ENCODE measurements at regions not wholly inside any gene's neighbourhood (a gene's known extent, or its start where the extent isn't known, plus 50 kb on each side); places are given as distances from the start of the nearest gene placed in this dataset.

- Histone ChIP-seq H3K27ac (no peak overlapping the region), H3K4me3 (no peak overlapping the region), H3K9me3 (no peaks in the 10 kb centered on the region), H3K36me3 (no peaks in the 10 kb centered on the region), H3K27me3 (no peaks in the 10 kb centered on the region), H3K4me1 (no peaks in the 10 kb centered on the region)
- intact Hi-C loops (cut with DNase I) = no loop called here
- TF ChIP-seq POLR2AphosphoS5 (IDR thresholded peaks at IDR 0.05) (no peak), EP300 (IDR thresholded peaks at IDR 0.05) (no peak), CTCF (IDR thresholded peaks at IDR 0.05) (no peak), POLR2A (IDR thresholded peaks at IDR 0.05) (no peak)
- 17 to 35% methylated on average over 1 of the region's 1 CpG for WGBS, 2 donors
- DNase-seq = no peak
Observed at GRCh38 chr4:176988226-176988625, 195.5 kb upstream of the VEGFC start.

- no peaks in the 10 kb centered on the region for H3K27me3 ChIP-seq
- 83 to 86% methylated on average over 1 of the region's 1 CpG for WGBS, 2 donors
- DNase-seq = no peak
- no peaks in the 10 kb centered on the region for H3K36me3 ChIP-seq
- no peak for TF ChIP-seq POLR2A (IDR thresholded peaks at IDR 0.05)
- H3K9me3 ChIP-seq = no peaks in the 10 kb centered on the region
- intact Hi-C loops (cut with DNase I) = no loop called here
- no peak overlapping the region for H3K27ac ChIP-seq
- H3K4me3 ChIP-seq = no peak overlapping the region
- H3K4me1 ChIP-seq = no peaks in the 10 kb centered on the region
Observed at GRCh38 chr4:176989186-176989585, 196.5 kb upstream of the VEGFC start.

GRCh38 chr4:176999935-177000543 is 207.3 kb upstream of the VEGFC start:
- Histone ChIP-seq H3K27ac (no peak overlapping the region), H3K4me3 (no peak overlapping the region), H3K4me1 (no peaks in the 10 kb centered on the region), H3K36me3 (no peaks in the 10 kb centered on the region), H3K27me3 (no peaks in the 10 kb centered on the region), H3K9me3 (no peaks in the 10 kb centered on the region)
- intact Hi-C loops (cut with DNase I) = no loop called here
- WGBS, 2 donors = 69 to 84% methylated on average over 2 of the region's 2 CpGs
- DNase-seq = no peak
- TF ChIP-seq POLR2A (IDR thresholded peaks at IDR 0.05) = no peak
- no peak for TF ChIP-seq EP300 (IDR thresholded peaks at IDR 0.05)
- TF ChIP-seq POLR2AphosphoS5 (IDR thresholded peaks at IDR 0.05) = no peak
- no peak for TF ChIP-seq CTCF (IDR thresholded peaks at IDR 0.05)

GRCh38 chr4:177001271-177002175 is 208.8 kb upstream of the VEGFC start:
- Histone ChIP-seq H3K9me3 (no peaks in the 10 kb centered on the region), H3K27ac (no peak overlapping the region), H3K27me3 (no peaks in the 10 kb centered on the region), H3K4me1 (no peaks in the 10 kb centered on the region), H3K4me3 (no peak overlapping the region), H3K36me3 (no peaks in the 10 kb centered on the region)
- intact Hi-C loops (cut with DNase I) = no loop called here
- TF ChIP-seq POLR2AphosphoS5 (IDR thresholded peaks at IDR 0.05) (no peak), EP300 (IDR thresholded peaks at IDR 0.05) (no peak), CTCF (IDR thresholded peaks at IDR 0.05) (no peak), POLR2A (IDR thresholded peaks at IDR 0.05) (no peak)
- no peak for DNase-seq
- WGBS, 2 donors = 71 to 80% methylated on average over 3 of the region's 3 CpGs

GRCh38 chr4:177005674-177006230 is 213.0 kb upstream of the VEGFC start:
- intact Hi-C loops (cut with DNase I) = no loop called here
- TF ChIP-seq POLR2A (IDR thresholded peaks at IDR 0.05) = no peak
- TF ChIP-seq CTCF (IDR thresholded peaks at IDR 0.05) = no peak
- TF ChIP-seq POLR2AphosphoS5 (IDR thresholded peaks at IDR 0.05) = no peak
- no peak for TF ChIP-seq EP300 (IDR thresholded peaks at IDR 0.05)
- WGBS, 2 donors = 43 to 58% methylated on average over 3 of the region's 3 CpGs
- H3K9me3 ChIP-seq = no peaks in the 10 kb centered on the region
- H3K27me3 ChIP-seq = no peaks in the 10 kb centered on the region
- no peaks in the 10 kb centered on the region for H3K4me1 ChIP-seq
- H3K27ac ChIP-seq = no peak overlapping the region
- H3K4me3 ChIP-seq = no peak overlapping the region
- no peak for DNase-seq
- H3K36me3 ChIP-seq = no peaks in the 10 kb centered on the region
